ENCODE measurements at regions not wholly inside any gene's neighbourhood (a gene's known extent, or its start where the extent isn't known, plus 50 kb on each side); places are given as distances from the start of the nearest gene placed in this dataset.

- 86 to 96% (median 95%) methylated on average over 3 of the region's 3 CpGs for WGBS, 3 donors
- intact Hi-C loops (cut with DNase I) = no loop called here
- no peak overlapping the region for H3K4me3 ChIP-seq
- H3K9me3 ChIP-seq = no peaks in the 10 kb centered on the region
- ATAC-seq (no peak), DNase-seq (no peak)
- peaks cover 0 to 7% (median 0%) of the 10 kb centered on the region in 3 donors for H3K27me3 ChIP-seq (ENCODE audit: insufficient read depth in 3 of 3, low read length in 2 of 3)
- TF ChIP-seq CTCF (IDR thresholded peaks at IDR 0.05) = no peak
- no peak overlapping the region for H3K27ac ChIP-seq
- H3K4me1 ChIP-seq = no peaks in the 10 kb centered on the region
- no peaks in the 10 kb centered on the region for H3K36me3 ChIP-seq (ENCODE audit: insufficient read depth in 1 of 2, low read depth in 1 of 2)
These were observed 117.7 kb downstream of the POLR2M start for GRCh38 chr15:57824186-57824585.

- H3K4me3 ChIP-seq = no peak overlapping the region
- DNase-seq (no peak), ATAC-seq (no peak)
- TF ChIP-seq CTCF (IDR thresholded peaks at IDR 0.05) = no peak
- intact Hi-C loops (cut with DNase I) = no loop called here
- peaks cover 0 to 7% (median 3%) of the 10 kb centered on the region in 3 donors for H3K27me3 ChIP-seq (ENCODE audit: insufficient read depth in 3 of 3, low read length in 2 of 3)
- no peaks in the 10 kb centered on the region for H3K9me3 ChIP-seq
- no peaks in the 10 kb centered on the region for H3K36me3 ChIP-seq (ENCODE audit: insufficient read depth in 1 of 2, low read depth in 1 of 2)
- WGBS, 3 donors = 81 to 91% (median 84%) methylated on average over 5 of the region's 5 CpGs
- H3K4me1 ChIP-seq = no peaks in the 10 kb centered on the region
- no peak overlapping the region for H3K27ac ChIP-seq
These were observed 120.5 kb downstream of the POLR2M start for GRCh38 chr15:57827021-57827420.

GRCh38 chr15:57827971-57828370 is 121.5 kb downstream of the POLR2M start:
- H3K27ac ChIP-seq = no peak overlapping the region
- H3K4me3 ChIP-seq = no peak overlapping the region
- no peak for DNase-seq
- no peaks in the 10 kb centered on the region for H3K36me3 ChIP-seq (ENCODE audit: insufficient read depth in 1 of 2, low read depth in 1 of 2)
- no peak for TF ChIP-seq CTCF (IDR thresholded peaks at IDR 0.05)
- peaks cover 0 to 7% (median 3%) of the 10 kb centered on the region in 3 donors for H3K27me3 ChIP-seq (ENCODE audit: insufficient read depth in 3 of 3, low read length in 2 of 3)
- ATAC-seq = no peak
- no peaks in the 10 kb centered on the region for H3K4me1 ChIP-seq
- intact Hi-C loops (cut with DNase I) = no loop called here
- 49 to 69% (median 60%) methylated on average over 2 of the region's 2 CpGs for WGBS, 3 donors
- no peaks in the 10 kb centered on the region for H3K9me3 ChIP-seq

GRCh38 chr15:57832183-57832582 is 125.7 kb downstream of the POLR2M start:
- Histone ChIP-seq H3K4me1 (no peaks in the 10 kb centered on the region), H3K9me3 (no peaks in the 10 kb centered on the region), H3K27me3 (ENCODE audit: insufficient read depth in 3 of 3, low read length in 2 of 3) (peaks cover 0 to 7% (median 3%) of the 10 kb centered on the region in 3 donors), H3K36me3 (ENCODE audit: insufficient read depth in 1 of 2, low read depth in 1 of 2) (no peaks in the 10 kb centered on the region), H3K4me3 (no peak overlapping the region), H3K27ac (no peak overlapping the region)
- TF ChIP-seq CTCF (IDR thresholded peaks at IDR 0.05) = no peak
- intact Hi-C loops (cut with DNase I) = no loop called here
- ATAC-seq (no peak), DNase-seq (no peak)
- 97 to 100% (median 97%) methylated on average over 1 of the region's 1 CpG for WGBS, 3 donors

- intact Hi-C loops (cut with DNase I) = no loop called here
- H3K4me3 ChIP-seq = no peak overlapping the region
- DNase-seq (no peak), ATAC-seq (no peak)
- no peak for TF ChIP-seq CTCF (IDR thresholded peaks at IDR 0.05)
- WGBS, 3 donors = 95 to 96% (median 96%) methylated on average over 3 of the region's 3 CpGs
- H3K27me3 ChIP-seq (ENCODE audit: insufficient read depth in 3 of 3, low read length in 2 of 3) = peaks cover 0 to 3% (median 0%) of the 10 kb centered on the region in 3 donors
- H3K9me3 ChIP-seq = no peaks in the 10 kb centered on the region
- H3K4me1 ChIP-seq = no peaks in the 10 kb centered on the region
- H3K36me3 ChIP-seq (ENCODE audit: insufficient read depth in 1 of 2, low read depth in 1 of 2) = no peaks in the 10 kb centered on the region
- H3K27ac ChIP-seq = no peak overlapping the region
These were observed 128.6 kb downstream of the POLR2M start for GRCh38 chr15:57835119-57835518.
